Left hindlimb (tissue), 1 donor: ENCODE measurements at regions not wholly inside any gene's neighbourhood (a gene's known extent, or its start where the extent isn't known, plus 50 kb on each side); places are given as distances from the start of the nearest gene placed in this dataset.
"Not testable (repeated sequence)": the region's sequence is repeated elsewhere in the genome, so short reads cannot be mapped to it uniquely, and the experiment has no call there.

Experiments used
- DNase-seq: peaks from one replicate; pipeline ENCODE4 v3.0.0-alpha.2; 2018

- DNase-seq: no peak
Observed at GRCh38 chr7:68733219-68734153, 864.8 kb upstream of the AUTS2 start.

GRCh38 chr7:68734431-68734830 lies 863.8 kb upstream of the AUTS2 start:
- DNase-seq: no peak

GRCh38 chr7:68739306-68739705 lies 859.0 kb upstream of the AUTS2 start:
- DNase-seq: no peak

GRCh38 chr7:68744036-68744435 lies 854.2 kb upstream of the AUTS2 start:
- no peak for DNase-seq

- no peak for DNase-seq
Observed at GRCh38 chr7:68748934-68749900, 849.1 kb upstream of the AUTS2 start.

GRCh38 chr7:68752485-68753178 lies 845.6 kb upstream of the AUTS2 start:
- DNase-seq: no peak

GRCh38 chr7:68754414-68754813 lies 843.9 kb upstream of the AUTS2 start:
- DNase-seq: no peak

GRCh38 chr7:68756986-68757495 lies 841.2 kb upstream of the AUTS2 start:
- no peak for DNase-seq

GRCh38 chr7:68760556-68760955 lies 837.7 kb upstream of the AUTS2 start:
- DNase-seq: no peak

GRCh38 chr7:68767462-68767861 lies 830.8 kb upstream of the AUTS2 start:
- DNase-seq: no peak

GRCh38 chr7:68770649-68771048 lies 827.6 kb upstream of the AUTS2 start:
- no peak for DNase-seq

GRCh38 chr7:68776326-68776725 lies 821.9 kb upstream of the AUTS2 start:
- no peak for DNase-seq

- no peak for DNase-seq
Observed at GRCh38 chr7:68783684-68784083, 814.6 kb upstream of the AUTS2 start.

- no peak for DNase-seq
Observed at GRCh38 chr7:68785036-68785435, 813.2 kb upstream of the AUTS2 start.

GRCh38 chr7:68787566-68787965 lies 810.7 kb upstream of the AUTS2 start:
- no peak for DNase-seq

- not testable (repeated sequence) for DNase-seq
Observed at GRCh38 chr7:68788529-68788928, 809.7 kb upstream of the AUTS2 start.

- DNase-seq: no peak
Observed at GRCh38 chr7:68789597-68789996, 808.7 kb upstream of the AUTS2 start.

- DNase-seq: no peak
Observed at GRCh38 chr7:68792351-68792750, 805.9 kb upstream of the AUTS2 start.

- DNase-seq: no peak
Observed at GRCh38 chr7:68793513-68793912, 804.8 kb upstream of the AUTS2 start.

GRCh38 chr7:68800316-68800715 lies 798.0 kb upstream of the AUTS2 start:
- DNase-seq: no peak

- DNase-seq: no peak
Observed at GRCh38 chr7:68805159-68805558, 793.1 kb upstream of the AUTS2 start.

- no peak for DNase-seq
Observed at GRCh38 chr7:68807666-68808065, 790.6 kb upstream of the AUTS2 start.
